22Rv1 (cell line): ENCODE measurements at regions not wholly inside any gene's neighbourhood (a gene's known extent, or its start where the extent isn't known, plus 50 kb on each side); places are given as distances from the start of the nearest gene placed in this dataset.
A peak's percentile ranks its signal among the peaks of the same experiment; 100 is the strongest.

ENCODE experiments used
- H3K27ac ChIP-seq: fragments of 450-650 bp; 2 replicates; pipeline ENCODE4 v1.5.1; 2017
- CTCF ChIP-seq: fragments of 450-650 bp; IDR thresholded peaks from 2 replicates; pipeline ENCODE4 v1.5.1; 2017; ENCODE audit warnings: mild to moderate bottlenecking
- ZFX ChIP-seq: fragments of 450-650 bp; IDR thresholded peaks from 2 replicates; pipeline ENCODE4 v1.6.1; 2017; ENCODE audit warnings: antibody characterized with exemption, borderline replicate concordance

- peak; percentile 94 for TF ChIP-seq CTCF
- TF ChIP-seq ZFX: no peak
Observed at GRCh38 chr6:30396833-30397479, 52.0 kb downstream of the RPP21 start.

GRCh38 chr6:30397697-30398096 lies 52.7 kb downstream of the RPP21 start:
- TF ChIP-seq CTCF: no peak
- TF ChIP-seq ZFX: no peak
- no peak overlapping the region for H3K27ac ChIP-seq

More at GRCh38 chr6:30396833-30397479, 52.0 kb downstream of the RPP21 start:
- H3K27ac ChIP-seq: no peak overlapping the region

- no peak for TF ChIP-seq ZFX
- TF ChIP-seq CTCF: no peak
- no peak overlapping the region for H3K27ac ChIP-seq
Observed at GRCh38 chr6:30399390-30400058, 54.6 kb downstream of the RPP21 start.

GRCh38 chr6:30405934-30406333 lies 61.0 kb downstream of the RPP21 start:
- no peak overlapping the region for H3K27ac ChIP-seq
- TF ChIP-seq CTCF: no peak
- no peak for TF ChIP-seq ZFX

- TF ChIP-seq ZFX (no peak), CTCF (no peak)
- H3K27ac ChIP-seq: no peak overlapping the region
Observed at GRCh38 chr6:30409184-30409583, 64.2 kb downstream of the RPP21 start.

- no peak overlapping the region for H3K27ac ChIP-seq
- TF ChIP-seq CTCF: peak; percentile 90
- TF ChIP-seq ZFX: no peak
Observed at GRCh38 chr6:30411515-30412207, 66.7 kb downstream of the RPP21 start.

GRCh38 chr6:30418448-30418847 lies 70.9 kb upstream of the HLA-E start:
- H3K27ac ChIP-seq: no peak overlapping the region
- TF ChIP-seq ZFX (no peak), CTCF (no peak)
